HepG2 (cell line): ENCODE measurements at regions not wholly inside any gene's neighbourhood (a gene's known extent, or its start where the extent isn't known, plus 50 kb on each side); places are given as distances from the start of the nearest gene placed in this dataset.

Experiments
- ATAC-seq: fragments of 200-7000 bp; cut with Tn5 transposase; 3 replicates; pipeline ENCODE4 v1.9.1; 2020; ENCODE audit warnings: mild to moderate bottlenecking, moderate library complexity
- BruUV-seq: library from RNA; stranded (reverse); fragments of 400-500 nt; replicated peaks from 2 replicates; lab custom pipeline; 2021; lab: Mats Ljungman, UMichigan
- CTCF ChIA-PET: fragments of 300-600 bp; formaldehyde crosslinking; extraction: SDS; loops from one replicate; lab custom pipeline; 2021; ENCODE audit warnings: low total read pairs, inconsistent platforms, low intra/inter-chr PET ratio; lab: Yijun Ruan, JAX
- POLR2A ChIA-PET: fragments of 350-600 bp; sonication (Branson Sonifier 250); formaldehyde crosslinking; loops from one replicate; lab custom pipeline; 2020; ENCODE audit warnings: antibody characterized with exemption, inconsistent platforms; lab: Yijun Ruan, JAX
- DNase-seq: peaks from one replicate; pipeline ENCODE4 v3.0.0-alpha.2; 2015; ENCODE audit warnings: low spot score
- FAIRE-seq: peaks from 3 replicates; lab custom pipeline; 2011; peaks lifted over from hg19 to GRCh38; lab: Jason Lieb, UNC
- H2AFZ ChIP-seq: one replicate; pipeline ENCODE4 v1.6.1; 2011; ENCODE audit warnings: low read length, inconsistent platforms
- H3K27ac ChIP-seq: fragments of 300-600 bp; 3 replicates; pipeline ENCODE4 v1.8.0; 2011; ENCODE audit warnings: mixed run types, mild to moderate bottlenecking, mixed read lengths, low read length, inconsistent platforms; ENCODE audit not compliant: insufficient read depth; ENCODE audit errors: extremely low read length
- H3K27me3 ChIP-seq, 2 experiments: fragments of 200-600 bp in 1 of 2; 2 replicates in 1 of 2; 3 replicates in 1 of 2; pipeline versions ENCODE4 v1.6.0 to v1.8.0; 2011; ENCODE audit warnings: low read length in 2 of 2, mild to moderate bottlenecking in 2 of 2, moderate library complexity in 2 of 2, inconsistent platforms in 1 of 2; ENCODE audit not compliant: insufficient read depth in 2 of 2, control insufficient read depth in 1 of 2
- H3K36me3 ChIP-seq, 2 experiments: fragments of 200-600 bp in 1 of 2; replicated peaks in 1 of 2; 2 replicates in 1 of 2; 3 replicates in 1 of 2; pipeline versions ENCODE4 v1.5.1 to v1.8.0; 2011; ENCODE audit warnings: low read length in 2 of 2, inconsistent platforms in 1 of 2; ENCODE audit not compliant: insufficient read depth in 2 of 2, control insufficient read depth in 1 of 2
- H3K4me1 ChIP-seq: 2 replicates; pipeline ENCODE4 v1.5.1; 2012; ENCODE audit warnings: low read length, inconsistent platforms; ENCODE audit not compliant: insufficient read depth
- H3K4me2 ChIP-seq: 2 replicates; pipeline ENCODE4 v1.6.0; 2011; ENCODE audit warnings: low read depth, low read length, inconsistent platforms
- H3K4me3 ChIP-seq, 3 experiments: fragments of 200-600 bp in 1 of 3; sonication (generic), shearing (Covaris generic) in 1 of 3; replicated peaks in 1 of 3; 2 replicates each; pipeline ENCODE4 v1.5.1; 2011 to 2016; ENCODE audit warnings: low read length in 3 of 3, inconsistent platforms in 2 of 3, low read depth in 2 of 3, mild to moderate bottlenecking in 2 of 3, control low read depth in 1 of 3, mixed read lengths in 1 of 3; ENCODE audit not compliant: insufficient read depth in 1 of 3
- H3K79me2 ChIP-seq: one replicate; pipeline ENCODE4 v1.6.1; 2011; ENCODE audit warnings: low read length, inconsistent platforms; ENCODE audit not compliant: insufficient read depth
- H3K9ac ChIP-seq: 2 replicates; pipeline ENCODE4 v1.6.0; 2011; ENCODE audit warnings: mild to moderate bottlenecking, low read depth, low read length, inconsistent platforms; ENCODE audit not compliant: insufficient read depth
- H3K9me3 ChIP-seq: 2 replicates; pipeline ENCODE4 v1.5.1; 2012; ENCODE audit warnings: mild to moderate bottlenecking, low read length
- H4K20me1 ChIP-seq: 2 replicates; pipeline ENCODE4 v1.6.0; 2011; ENCODE audit warnings: inconsistent platforms, mild to moderate bottlenecking, low read length, moderate library complexity; ENCODE audit not compliant: insufficient read depth
- ATF1 ChIP-seq: IDR thresholded peaks from 2 replicates; pipeline ENCODE4 v1.6.1; 2016; ENCODE audit warnings: mild to moderate bottlenecking, control low read depth
- ELF4 ChIP-seq: sonication (generic); formaldehyde crosslinking; IDR thresholded peaks from 2 replicates; pipeline ENCODE4 v1.5.0; 2020; ENCODE audit warnings: missing genetic modification reagents, mild to moderate bottlenecking, moderate library complexity, borderline replicate concordance
- FOXK2 ChIP-seq: fragments of 450-650 bp; IDR thresholded peaks from 2 replicates; pipeline ENCODE4 v1.6.1; 2016
- GRHL1 ChIP-seq: sonication (generic); formaldehyde crosslinking; conservative IDR thresholded peaks from 2 replicates; pipeline ENCODE4 v1.8.0; 2022; ENCODE audit warnings: missing genetic modification reagents
- HNRNPL ChIP-seq: fragments of 200-400 bp; formaldehyde crosslinking; IDR thresholded peaks from 2 replicates; pipeline ENCODE4 v1.6.1; 2017; ENCODE audit warnings: mild to moderate bottlenecking, low read depth, low read length
- NR1H2 ChIP-seq: sonication (generic); formaldehyde crosslinking; IDR thresholded peaks from 2 replicates; pipeline ENCODE4 v1.8.1; 2022; ENCODE audit warnings: low read depth, missing genetic modification reagents, borderline replicate concordance
- PTBP1 ChIP-seq: fragments of 200-400 bp; formaldehyde crosslinking; IDR thresholded peaks from 2 replicates; pipeline ENCODE4 v1.6.1; 2018; ENCODE audit warnings: low read length, low read depth; ENCODE audit not compliant: poor library complexity, severe bottlenecking
- SNAPC5 ChIP-seq: sonication (generic); formaldehyde crosslinking; IDR thresholded peaks from 2 replicates; pipeline ENCODE4 v1.8.1; 2023; ENCODE audit warnings: mild to moderate bottlenecking, missing genetic modification reagents, borderline replicate concordance
- THAP9 ChIP-seq: sonication (generic); formaldehyde crosslinking; IDR thresholded peaks from 2 replicates; pipeline ENCODE4; 2020; ENCODE audit warnings: missing genetic modification reagents, mild to moderate bottlenecking, borderline replicate concordance
- TRAFD1 ChIP-seq: sonication (generic); formaldehyde crosslinking; IDR thresholded peaks from 2 replicates; pipeline ENCODE4 v1.5.1; 2020; ENCODE audit warnings: missing genetic modification reagents, mild to moderate bottlenecking, borderline replicate concordance
- ZBTB3 ChIP-seq: sonication (generic); formaldehyde crosslinking; IDR thresholded peaks from 2 replicates; pipeline ENCODE4 v1.4.0; 2020; ENCODE audit warnings: low read depth, mild to moderate bottlenecking, moderate library complexity, missing genetic modification reagents, borderline replicate concordance
- ZMYM4 ChIP-seq: sonication (generic); formaldehyde crosslinking; IDR thresholded peaks from 2 replicates; pipeline ENCODE4 v1.8.1; 2023; ENCODE audit warnings: mild to moderate bottlenecking, missing genetic modification reagents
- ZNF570 ChIP-seq: sonication (generic); formaldehyde crosslinking; IDR thresholded peaks from 2 replicates; pipeline ENCODE4 v1.4.0; 2020; ENCODE audit warnings: mild to moderate bottlenecking, missing genetic modification reagents, borderline replicate concordance
- ZNF720 ChIP-seq: sonication (generic); formaldehyde crosslinking; IDR thresholded peaks from 2 replicates; pipeline ENCODE4 v1.4.0; 2020; ENCODE audit warnings: missing genetic modification reagents
- WGBS: methylation state at CpG from one replicate; pipeline ENCODE4 v1.1.6; 2017; ENCODE audit warnings: low lambda C conversion rate; 5-methylcytosine and 5-hydroxymethylcytosine counted together
- in situ Hi-C: cut with HindIII; loops from 2 replicates; pipeline ENCODE4 v1.10.0; 2017; ENCODE audit warnings: low pct_unique_long_range_greater_than_20kb; ENCODE audit not compliant: extremely low pct_ligation_motif_present
- intact Hi-C: fragments of 100-400 bp; cut with micrococcal nuclease; formaldehyde crosslinking; loops from one replicate; pipeline ENCODE4 v1.10.0; 2022; ENCODE audit not compliant: unreplicated experiment

DNA sequence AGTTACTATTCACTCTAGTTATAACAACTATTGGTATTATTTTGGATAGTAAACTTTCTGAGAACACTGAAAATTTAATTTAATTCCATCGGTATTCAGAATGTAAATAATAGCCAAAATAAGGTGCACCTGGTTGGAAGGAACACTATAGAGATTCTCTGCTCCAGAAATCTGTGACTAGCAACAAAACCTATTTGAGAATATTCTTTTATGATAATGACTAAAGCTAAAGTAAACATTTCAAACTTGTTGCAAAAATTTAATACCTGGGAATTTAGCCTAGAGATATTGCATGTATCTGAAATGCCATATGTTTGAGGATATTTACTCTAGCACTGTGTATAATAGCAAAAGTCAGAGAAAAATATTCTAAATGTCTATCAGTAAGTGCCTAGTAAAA is 144.1 kb downstream of the PLK2 start:
- Histone ChIP-seq H3K27me3 (no peaks in the 10 kb centered on the region), H4K20me1 (no peaks in the 10 kb centered on the region), H3K4me1 (no peaks in the 10 kb centered on the region), H3K27ac (no peak overlapping the region), H3K36me3 (no peaks in the 10 kb centered on the region), H2AFZ (no peak overlapping the region), H3K9me3 (no peaks in the 10 kb centered on the region), H3K79me2 (no peaks in the 10 kb centered on the region), H3K4me2 (no peak overlapping the region), H3K9ac (no peak overlapping the region), H3K4me3 (no peak overlapping the region)
- intact Hi-C loops: no loop called here
- BruUV-seq: no TSS peak
- no peak for FAIRE-seq
- DNase-seq: no peak
- no peak for ATAC-seq
- WGBS: 3% methylated on average over 1 of the region's 1 CpG
- TF ChIP-seq SNAPC5 (CRISPR knock-in tag) (no peak), FOXK2 (no peak), ZBTB3 (no peak), ELF4 (CRISPR knock-in tag) (no peak), THAP9 (no peak), HNRNPL (no peak), ZNF720 (no peak), GRHL1 (no peak), ZMYM4 (CRISPR knock-in tag) (no peak), ZNF570 (CRISPR knock-in tag) (no peak), ATF1 (CRISPR knock-in tag) (no peak), NR1H2 (no peak), PTBP1 (no peak), TRAFD1 (CRISPR knock-in tag) (no peak)
- ChIA-PET POLR2A (no interaction called here), CTCF (no interaction called here)
- in situ Hi-C loops: no loop called here
